GM23338 (cell line): ENCODE measurements at regions not wholly inside any gene's neighbourhood (a gene's known extent, or its start where the extent isn't known, plus 50 kb on each side); places are given as distances from the start of the nearest gene placed in this dataset.

Experiments
- ATAC-seq: fragments of 200-7000 bp; cut with Tn5 transposase; 3 replicates; pipeline ENCODE4 v1.9.1; 2020
- DNase-seq: peaks from one replicate; pipeline ENCODE4 v3.0.0-alpha.2; 2015; ENCODE audit warnings: low spot score
- H2AFZ ChIP-seq: fragments of 200-600 bp; sonication (generic); 2 replicates; pipeline ENCODE4 v1.8.0; 2016; ENCODE audit warnings: antibody characterized with exemption, mild to moderate bottlenecking, moderate library complexity
- H3F3A ChIP-seq: fragments of 200-600 bp; sonication (generic); replicated peaks from 2 replicates; pipeline ENCODE4 v1.8.0; 2017; ENCODE audit warnings: antibody characterized with exemption, mixed run types, low read depth
- H3K27ac ChIP-seq: fragments of 200-600 bp; sonication (generic); 2 replicates; pipeline ENCODE4 v1.6.1; 2016; ENCODE audit warnings: low read depth
- H3K27me3 ChIP-seq: fragments of 200-600 bp; sonication (generic); 2 replicates; pipeline ENCODE4 v1.8.0; 2016; ENCODE audit warnings: mild to moderate bottlenecking, mixed run types, moderate library complexity; ENCODE audit not compliant: insufficient read depth
- H3K36me3 ChIP-seq: fragments of 200-600 bp; sonication (generic); 2 replicates; pipeline ENCODE4 v1.8.0; 2016; ENCODE audit warnings: mild to moderate bottlenecking; ENCODE audit not compliant: insufficient read depth
- H3K4me1 ChIP-seq: fragments of 200-600 bp; sonication (generic); 2 replicates; pipeline ENCODE4 v1.8.0; 2016; ENCODE audit warnings: mild to moderate bottlenecking, moderate library complexity; ENCODE audit not compliant: insufficient read depth
- H3K4me2 ChIP-seq: fragments of 200-600 bp; sonication (generic); 2 replicates; pipeline ENCODE4 v1.7.1; 2017; ENCODE audit warnings: mixed run types
- H3K4me3 ChIP-seq: fragments of 200-600 bp; sonication (generic); 2 replicates; pipeline ENCODE4 v1.6.1; 2016; ENCODE audit warnings: mixed run types
- H3K79me2 ChIP-seq: fragments of 200-600 bp; sonication (generic); replicated peaks from 2 replicates; pipeline ENCODE4 v1.8.0; 2017; ENCODE audit warnings: mild to moderate bottlenecking; ENCODE audit not compliant: insufficient read depth
- H3K9me2 ChIP-seq: fragments of 200-600 bp; sonication (generic); 2 replicates; pipeline ENCODE4 v1.8.0; 2017; ENCODE audit not compliant: insufficient read depth
- H4K20me1 ChIP-seq: fragments of 200-600 bp; sonication (generic); replicated peaks from 2 replicates; pipeline ENCODE4 v1.8.0; 2017; ENCODE audit warnings: mild to moderate bottlenecking; ENCODE audit not compliant: insufficient read depth
- H3K27ac Mint-ChIP-seq: 2 replicates; pipeline ENCODE4 v1.8.0; 2020; ENCODE audit warnings: inconsistent platforms, mild to moderate bottlenecking, moderate library complexity, mixed read lengths
- H3K27me3 Mint-ChIP-seq: 3 replicates; pipeline ENCODE4 v1.8.0; 2022; ENCODE audit warnings: low read depth, mild to moderate bottlenecking, moderate library complexity, mixed read lengths, inconsistent platforms; ENCODE audit not compliant: insufficient read depth, poor library complexity
- H3K36me3 Mint-ChIP-seq: 3 replicates; pipeline ENCODE4 v1.8.0; 2021; ENCODE audit warnings: low read depth, mild to moderate bottlenecking, inconsistent platforms, moderate library complexity, mixed read lengths
- H3K4me1 Mint-ChIP-seq: 3 replicates; pipeline ENCODE4 v1.8.0; 2020; ENCODE audit warnings: mild to moderate bottlenecking, inconsistent platforms, mixed read lengths
- H3K4me3 Mint-ChIP-seq: 3 replicates; pipeline ENCODE4 v1.8.0; 2021; ENCODE audit warnings: moderate library complexity, mild to moderate bottlenecking, inconsistent platforms, mixed read lengths
- H3K9me3 Mint-ChIP-seq: 3 replicates; pipeline ENCODE4 v1.8.0; 2020; ENCODE audit warnings: moderate library complexity, mild to moderate bottlenecking, inconsistent platforms, mixed read lengths
- EZH2 ChIP-seq: fragments of 200-600 bp; sonication (generic); IDR thresholded peaks from one replicate; pipeline ENCODE4 v1.8.0; 2017; ENCODE audit warnings: antibody characterized with exemption, mild to moderate bottlenecking, low read depth; ENCODE audit not compliant: unreplicated experiment
- REST ChIP-seq: IDR thresholded peaks from one replicate; pipeline ENCODE4 v1.6.1; 2018; ENCODE audit warnings: antibody characterized with exemption; ENCODE audit not compliant: unreplicated experiment
- ZNF331 ChIP-seq: fragments of 250-450 bp; sonication (Bioruptor Pico); IDR thresholded peaks from 2 replicates; pipeline ENCODE4 v1.5.0; 2020; ENCODE audit warnings: low read depth, mild to moderate bottlenecking, moderate library complexity
- TF ChIP-seq, protein P1 (sequence below), 2 experiments: fragments of 200-600 bp in 1 of 2; sonication (generic) in 1 of 2; conservative IDR thresholded peaks; 2 replicates each; pipeline versions ENCODE4 v1.5.1 to v1.6.1; 2016 to 2017; ENCODE audit warnings: antibody characterized with exemption in 2 of 2, low read depth in 2 of 2, mild to moderate bottlenecking in 2 of 2, moderate library complexity in 1 of 2

DNA sequence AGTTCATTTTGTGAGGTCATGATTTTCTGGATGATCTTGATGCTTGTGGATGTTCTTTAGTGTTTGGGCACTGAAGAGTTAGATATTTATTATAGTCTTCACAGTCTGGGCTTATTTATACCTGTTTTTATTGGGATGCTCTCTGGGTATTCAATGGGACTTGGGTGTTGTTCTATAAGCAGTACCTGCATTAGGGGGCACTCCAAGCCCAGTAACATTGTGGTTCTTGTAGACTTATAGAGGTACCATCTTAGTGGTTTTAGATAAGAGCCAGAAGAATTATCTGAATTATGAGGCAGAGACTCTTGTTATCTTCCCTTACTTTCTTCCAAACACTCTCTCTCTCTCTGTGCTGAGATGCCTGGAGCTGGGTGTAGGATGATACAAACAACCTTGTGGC lies 470.0 kb downstream of the PIK3C3 start:
- Histone ChIP-seq H3K4me2 (no peak overlapping the region), H3K4me3 (no peak overlapping the region), H3K27ac (no peak overlapping the region), H3K36me3 (no peaks in the 10 kb centered on the region), H4K20me1 (no peaks in the 10 kb centered on the region), H3K9me2 (no peaks in the 10 kb centered on the region), H3F3A (no peaks in the 10 kb centered on the region), H3K4me1 (no peaks in the 10 kb centered on the region), H3K79me2 (no peaks in the 10 kb centered on the region), H3K27me3 (no peaks in the 10 kb centered on the region), H2AFZ (no peak overlapping the region)
- peaks cover 3% of the 10 kb centered on the region for H3K27me3 Mint-ChIP-seq
- TF ChIP-seq, protein P1, sequence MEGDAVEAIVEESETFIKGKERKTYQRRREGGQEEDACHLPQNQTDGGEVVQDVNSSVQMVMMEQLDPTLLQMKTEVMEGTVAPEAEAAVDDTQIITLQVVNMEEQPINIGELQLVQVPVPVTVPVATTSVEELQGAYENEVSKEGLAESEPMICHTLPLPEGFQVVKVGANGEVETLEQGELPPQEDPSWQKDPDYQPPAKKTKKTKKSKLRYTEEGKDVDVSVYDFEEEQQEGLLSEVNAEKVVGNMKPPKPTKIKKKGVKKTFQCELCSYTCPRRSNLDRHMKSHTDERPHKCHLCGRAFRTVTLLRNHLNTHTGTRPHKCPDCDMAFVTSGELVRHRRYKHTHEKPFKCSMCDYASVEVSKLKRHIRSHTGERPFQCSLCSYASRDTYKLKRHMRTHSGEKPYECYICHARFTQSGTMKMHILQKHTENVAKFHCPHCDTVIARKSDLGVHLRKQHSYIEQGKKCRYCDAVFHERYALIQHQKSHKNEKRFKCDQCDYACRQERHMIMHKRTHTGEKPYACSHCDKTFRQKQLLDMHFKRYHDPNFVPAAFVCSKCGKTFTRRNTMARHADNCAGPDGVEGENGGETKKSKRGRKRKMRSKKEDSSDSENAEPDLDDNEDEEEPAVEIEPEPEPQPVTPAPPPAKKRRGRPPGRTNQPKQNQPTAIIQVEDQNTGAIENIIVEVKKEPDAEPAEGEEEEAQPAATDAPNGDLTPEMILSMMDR (conservative IDR thresholded peaks at IDR 0.05; ENCODE audit: low read depth in 2 of 2), result peak; percentile 41 to 54
- TF ChIP-seq REST (no peak), ZNF331 (CRISPR knock-in tag) (no peak)
- no peak overlapping the region for H3K4me3 Mint-ChIP-seq
- DNase-seq, result peak; percentile 39
- H3K9me3 Mint-ChIP-seq, result 0 out of 3 replicates have a peak, but pooled peaks cover 3% of the 10 kb centered on the region
- H3K4me1 Mint-ChIP-seq, result no peaks in the 10 kb centered on the region
- H3K27ac Mint-ChIP-seq, result no peak overlapping the region; the same call in 1 of the 2 replicates
- no peaks in the 10 kb centered on the region for H3K36me3 Mint-ChIP-seq
- no peak for ATAC-seq

DNA sequence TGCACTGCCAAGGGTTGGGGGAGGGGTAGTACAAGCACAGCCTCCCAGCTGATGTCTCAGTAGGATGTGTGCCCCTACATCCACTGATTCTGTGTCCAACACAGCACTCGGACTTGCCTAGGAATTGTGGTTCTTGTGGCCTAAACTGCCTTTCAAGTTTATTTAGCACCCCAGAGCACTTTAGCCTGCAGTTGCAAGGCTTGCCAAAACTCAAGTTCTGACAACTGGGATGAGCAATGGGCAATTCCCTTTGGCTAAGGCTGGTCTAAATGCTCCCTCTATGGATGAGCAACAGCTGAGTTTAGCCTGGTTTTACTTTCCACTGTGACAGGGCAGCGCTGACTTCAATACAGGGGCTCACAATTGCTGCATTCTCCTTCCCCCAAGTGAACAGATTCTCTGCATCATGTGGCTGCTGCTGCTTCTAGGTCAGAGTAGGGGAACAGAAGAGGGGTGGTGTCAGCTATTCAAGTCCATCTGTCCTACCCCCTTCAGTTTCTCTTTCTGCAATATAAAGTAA lies 471.5 kb downstream of the PIK3C3 start:
- H3K36me3 ChIP-seq, result no peaks in the 10 kb centered on the region
- no peak for TF ChIP-seq EZH2
- TF ChIP-seq, protein P1 (conservative IDR thresholded peaks at IDR 0.05; ENCODE audit: low read depth in 2 of 2), result peak in 1 of 2 experiments; percentile 13; a peak in 1 of 4 replicates
- ATAC-seq, result no peak
- no peaks in the 10 kb centered on the region for H3K9me2 ChIP-seq
- no peak overlapping the region for H3K4me2 ChIP-seq
- Mint-ChIP-seq H3K4me1 (no peaks in the 10 kb centered on the region), H3K4me3 (no peak overlapping the region), H3K9me3 (0 out of 3 replicates have a peak, but pooled peaks cover 3% of the 10 kb centered on the region), H3K27me3 (peaks cover 3% of the 10 kb centered on the region), H3K27ac (no peak overlapping the region), H3K36me3 (no peaks in the 10 kb centered on the region)
- peak overlapping the region; percentile 48; the same call in 1 of the 2 replicates for H2AFZ ChIP-seq
- H3K4me3 ChIP-seq, result no peak overlapping the region
- no peaks in the 10 kb centered on the region for H3K79me2 ChIP-seq
- H3K27ac ChIP-seq, result no peak overlapping the region
- no peak for DNase-seq
- no peaks in the 10 kb centered on the region for H3K27me3 ChIP-seq
- no peaks in the 10 kb centered on the region for H3K4me1 ChIP-seq
- no peaks in the 10 kb centered on the region for H3F3A ChIP-seq
- no peaks in the 10 kb centered on the region for H4K20me1 ChIP-seq
